Parathyroid adenoma (tissue), 2 donors: ENCODE measurements at regions not wholly inside any gene's neighbourhood (a gene's known extent, or its start where the extent isn't known, plus 50 kb on each side); places are given as distances from the start of the nearest gene placed in this dataset.

Experiments used
- H2AFZ ChIP-seq: fragments of 300-600 bp; sonication (generic); one replicate; pipeline ENCODE4 v1.7.0; 2017; ENCODE audit warnings: antibody characterized with exemption, mild to moderate bottlenecking
- H3K27ac ChIP-seq: fragments of 300-600 bp; sonication (generic); one replicate; pipeline ENCODE4 v1.7.0; 2017
- H3K27me3 ChIP-seq: fragments of 300-600 bp; sonication (generic); one replicate; pipeline ENCODE4 v1.7.0; 2017; ENCODE audit warnings: low read length; ENCODE audit not compliant: control insufficient read depth, insufficient read depth
- H3K36me3 ChIP-seq: fragments of 300-600 bp; sonication (generic); one replicate; pipeline ENCODE4 v1.7.0; 2017; ENCODE audit warnings: low read length; ENCODE audit not compliant: control insufficient read depth, insufficient read depth
- H3K4me1 ChIP-seq: fragments of 300-600 bp; sonication (generic); one replicate; pipeline ENCODE4 v1.7.0; 2017; ENCODE audit warnings: control low read depth
- H3K4me2 ChIP-seq: fragments of 300-600 bp; sonication (generic); one replicate; pipeline ENCODE4 v1.7.0; 2017; ENCODE audit warnings: low read length
- H3K4me3 ChIP-seq: fragments of 300-600 bp; sonication (generic); one replicate; pipeline ENCODE4 v1.7.0; 2017; ENCODE audit warnings: low read depth, low read length
- H3K79me2 ChIP-seq: fragments of 300-600 bp; sonication (generic); one replicate; pipeline ENCODE4 v1.7.0; 2017; ENCODE audit warnings: control low read depth
- H3K9ac ChIP-seq: fragments of 300-600 bp; sonication (generic); one replicate; pipeline ENCODE4 v1.7.0; 2017; ENCODE audit warnings: mild to moderate bottlenecking
- H3K9me3 ChIP-seq: fragments of 300-600 bp; sonication (generic); one replicate; pipeline ENCODE4 v1.7.0; 2017; ENCODE audit warnings: low read length; ENCODE audit not compliant: control insufficient read depth
- TF ChIP-seq, protein P1 (sequence below): fragments of 300-600 bp; sonication (generic); IDR thresholded peaks from one replicate; pipeline ENCODE4 v1.7.0; 2017; ENCODE audit warnings: antibody characterized with exemption, mild to moderate bottlenecking
- donor health status: primary hyperparathyroidism.

- Histone ChIP-seq H2AFZ (no peak overlapping the region), H3K9me3 (no peaks in the 10 kb centered on the region), H3K36me3 (no peaks in the 10 kb centered on the region), H3K4me3 (no peak overlapping the region), H3K4me1 (peaks cover 2% of the 10 kb centered on the region), H3K9ac (no peak overlapping the region), H3K27ac (no peak overlapping the region), H3K4me2 (no peak overlapping the region), H3K27me3 (no peaks in the 10 kb centered on the region), H3K79me2 (no peaks in the 10 kb centered on the region)
- TF ChIP-seq, protein P1, sequence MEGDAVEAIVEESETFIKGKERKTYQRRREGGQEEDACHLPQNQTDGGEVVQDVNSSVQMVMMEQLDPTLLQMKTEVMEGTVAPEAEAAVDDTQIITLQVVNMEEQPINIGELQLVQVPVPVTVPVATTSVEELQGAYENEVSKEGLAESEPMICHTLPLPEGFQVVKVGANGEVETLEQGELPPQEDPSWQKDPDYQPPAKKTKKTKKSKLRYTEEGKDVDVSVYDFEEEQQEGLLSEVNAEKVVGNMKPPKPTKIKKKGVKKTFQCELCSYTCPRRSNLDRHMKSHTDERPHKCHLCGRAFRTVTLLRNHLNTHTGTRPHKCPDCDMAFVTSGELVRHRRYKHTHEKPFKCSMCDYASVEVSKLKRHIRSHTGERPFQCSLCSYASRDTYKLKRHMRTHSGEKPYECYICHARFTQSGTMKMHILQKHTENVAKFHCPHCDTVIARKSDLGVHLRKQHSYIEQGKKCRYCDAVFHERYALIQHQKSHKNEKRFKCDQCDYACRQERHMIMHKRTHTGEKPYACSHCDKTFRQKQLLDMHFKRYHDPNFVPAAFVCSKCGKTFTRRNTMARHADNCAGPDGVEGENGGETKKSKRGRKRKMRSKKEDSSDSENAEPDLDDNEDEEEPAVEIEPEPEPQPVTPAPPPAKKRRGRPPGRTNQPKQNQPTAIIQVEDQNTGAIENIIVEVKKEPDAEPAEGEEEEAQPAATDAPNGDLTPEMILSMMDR = no peak
Measured at GRCh38 chr1:101310506-101310905, 73.7 kb downstream of the S1PR1 start.

DNA sequence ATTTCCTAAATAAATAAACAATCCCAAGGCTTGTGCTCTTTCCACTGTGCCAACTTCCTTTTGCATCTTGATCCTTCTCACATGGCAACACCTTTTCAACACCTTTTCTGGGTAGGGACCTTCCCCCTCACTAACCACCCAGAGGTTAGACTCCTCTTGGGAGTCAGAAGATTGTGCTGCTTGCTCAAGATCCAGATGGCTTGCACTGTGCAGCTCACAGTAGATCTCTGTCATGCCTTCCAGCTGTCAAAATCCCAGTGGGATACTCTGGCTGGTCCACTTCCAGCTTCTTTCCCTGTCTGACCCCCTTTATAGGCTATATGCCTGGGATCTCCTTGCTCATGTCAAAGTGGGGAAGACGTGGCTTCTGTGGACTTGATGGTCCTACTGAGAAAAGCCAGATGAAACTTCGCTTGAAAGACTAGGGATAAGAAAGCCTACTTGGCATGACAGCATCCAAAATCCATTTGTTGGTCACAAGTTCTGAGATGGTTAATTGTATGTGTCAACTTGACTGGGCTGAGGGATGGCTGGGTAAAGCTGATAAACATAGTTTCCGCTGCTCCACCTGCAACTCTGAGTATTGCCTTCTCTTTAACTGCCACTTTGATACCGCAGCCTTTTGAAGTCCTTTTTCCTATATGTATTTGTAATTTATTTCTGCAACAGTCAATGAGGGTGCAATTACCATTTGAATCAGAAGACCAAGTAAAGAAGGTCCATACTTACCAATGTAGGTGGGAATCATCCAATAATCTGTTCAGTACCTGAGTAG is 74.5 kb downstream of the S1PR1 start:
- no peaks in the 10 kb centered on the region for H3K9me3 ChIP-seq
- H3K27ac ChIP-seq = no peak overlapping the region
- H3K27me3 ChIP-seq = no peaks in the 10 kb centered on the region
- H3K9ac ChIP-seq = no peak overlapping the region
- no peaks in the 10 kb centered on the region for H3K36me3 ChIP-seq
- no peaks in the 10 kb centered on the region for H3K79me2 ChIP-seq
- H3K4me3 ChIP-seq = no peak overlapping the region
- peaks cover 2% of the 10 kb centered on the region for H3K4me1 ChIP-seq
- TF ChIP-seq, protein P1 = no peak
- H3K4me2 ChIP-seq = no peak overlapping the region
- H2AFZ ChIP-seq = no peak overlapping the region

GRCh38 chr1:101312147-101312546 is 75.3 kb downstream of the S1PR1 start:
- TF ChIP-seq, protein P1 = no peak
- H3K9me3 ChIP-seq = no peaks in the 10 kb centered on the region
- H2AFZ ChIP-seq = no peak overlapping the region
- H3K27me3 ChIP-seq = no peaks in the 10 kb centered on the region
- H3K4me3 ChIP-seq = no peak overlapping the region
- H3K79me2 ChIP-seq = no peaks in the 10 kb centered on the region
- no peak overlapping the region for H3K4me2 ChIP-seq
- peaks cover 2% of the 10 kb centered on the region for H3K4me1 ChIP-seq
- H3K36me3 ChIP-seq = no peaks in the 10 kb centered on the region
- no peak overlapping the region for H3K9ac ChIP-seq
- H3K27ac ChIP-seq = no peak overlapping the region

- H3K9ac ChIP-seq = no peak overlapping the region
Measured at GRCh38 chr1:101313356-101313755, 76.5 kb downstream of the S1PR1 start.

More at GRCh38 chr1:101313356-101313755, 76.5 kb downstream of the S1PR1 start:
- Histone ChIP-seq H3K79me2 (no peaks in the 10 kb centered on the region), H3K4me2 (no peak overlapping the region), H3K4me1 (peaks cover under 1% of the 10 kb centered on the region), H3K9me3 (no peaks in the 10 kb centered on the region), H3K27me3 (no peaks in the 10 kb centered on the region), H3K27ac (no peak overlapping the region), H3K4me3 (no peak overlapping the region), H2AFZ (no peak overlapping the region), H3K36me3 (no peaks in the 10 kb centered on the region)
- TF ChIP-seq, protein P1 = no peak
